ENCODE measurements at regions not wholly inside any gene's neighbourhood (a gene's known extent, or its start where the extent isn't known, plus 50 kb on each side); places are given as distances from the start of the nearest gene placed in this dataset.
"Not testable (repeated sequence)": the region's sequence is repeated elsewhere in the genome, so short reads cannot be mapped to it uniquely, and the experiment has no call there.

DNA sequence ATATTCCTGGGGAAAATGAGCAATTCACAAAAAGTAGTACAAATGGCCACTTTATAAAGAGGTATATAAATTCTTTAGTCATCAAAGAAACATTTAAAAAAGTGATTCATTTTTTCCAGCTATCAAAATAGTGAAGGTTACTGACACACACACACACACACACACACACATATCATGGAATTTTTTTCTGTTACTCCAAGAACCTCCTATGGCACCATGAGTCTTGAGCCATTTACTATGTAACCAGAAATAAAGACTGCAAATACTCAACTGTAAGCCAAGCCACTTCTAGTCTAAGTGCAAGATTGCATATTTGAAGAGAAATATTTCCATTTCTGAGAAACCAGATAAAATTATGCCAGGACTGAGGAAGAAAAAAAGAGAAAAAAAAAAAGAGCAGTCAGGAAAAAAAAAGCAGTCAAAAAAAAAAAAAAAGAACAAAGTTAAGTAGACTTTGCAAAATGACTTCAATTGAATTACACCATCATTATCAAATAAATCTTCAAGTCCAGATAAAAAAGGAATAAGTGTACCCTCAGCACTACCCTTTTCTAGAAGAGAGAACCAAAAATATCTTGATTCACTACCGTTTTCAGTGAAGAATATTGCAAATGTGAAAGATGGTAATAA is 275.7 kb downstream of the DAD1 start:
- DNase-seq (ENCODE audit: low read depth in 4 of 4, low spot score in 1 of 4): no peak

DNA sequence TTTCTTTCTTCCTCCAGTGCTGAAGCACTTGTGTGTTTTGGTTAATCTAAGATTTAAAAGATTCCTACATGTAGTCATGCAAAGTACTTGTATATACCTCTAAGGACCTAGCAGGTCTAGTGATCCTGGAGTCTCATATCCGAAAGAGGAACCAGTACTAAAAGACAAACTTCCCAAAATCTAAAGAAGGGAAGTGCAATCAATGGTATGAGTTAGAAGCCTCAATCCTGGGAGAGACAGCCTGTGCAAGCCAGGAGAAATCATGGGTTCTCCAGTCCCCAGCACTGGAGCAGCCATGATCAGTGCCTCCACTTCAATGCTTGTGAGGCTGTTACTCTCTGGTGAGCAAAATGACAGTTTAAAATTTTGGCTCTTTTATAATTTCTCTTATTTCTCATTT is 277.4 kb downstream of the DAD1 start:
- no peak for DNase-seq (ENCODE audit: low read depth in 4 of 4, low spot score in 1 of 4)

DNA sequence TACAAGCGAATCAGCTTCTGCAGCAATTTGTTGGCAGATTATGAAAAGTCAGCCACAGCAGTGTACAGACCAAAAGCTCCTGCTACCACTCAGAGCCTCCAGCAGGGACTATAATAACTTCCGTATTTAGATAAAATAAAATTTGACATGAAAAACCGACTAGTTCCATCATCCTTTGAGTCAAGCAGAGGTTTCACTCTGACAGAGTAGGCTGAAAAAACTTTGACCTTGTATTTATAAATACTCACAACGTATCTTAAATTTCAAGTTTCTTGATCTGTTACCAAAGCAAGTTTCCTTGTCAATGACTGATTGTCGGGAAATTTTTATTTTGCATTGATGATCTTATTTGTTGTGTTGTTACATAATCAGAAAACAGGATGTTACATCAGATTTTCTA is 283.4 kb downstream of the DAD1 start:
- DNase-seq (ENCODE audit: low read depth in 4 of 4, low spot score in 1 of 4): no peak

DNA sequence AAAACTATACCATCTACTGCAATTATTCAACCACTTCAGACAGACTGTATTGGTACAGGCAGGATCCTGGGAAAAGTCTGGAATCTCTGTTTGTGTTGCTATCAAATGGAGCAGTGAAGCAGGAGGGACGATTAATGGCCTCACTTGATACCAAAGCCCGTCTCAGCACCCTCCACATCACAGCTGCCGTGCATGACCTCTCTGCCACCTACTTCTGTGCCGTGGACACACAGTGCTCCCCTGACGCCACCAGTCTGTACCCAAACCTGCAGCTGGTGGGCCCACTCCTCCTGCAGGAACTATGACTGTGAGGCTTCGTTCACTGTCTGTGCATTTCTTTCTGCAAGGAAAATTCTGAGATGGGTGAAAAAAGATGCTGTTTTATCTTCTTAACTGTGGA is 284.7 kb downstream of the DAD1 start:
- no peak for DNase-seq (ENCODE audit: low read depth in 4 of 4, low spot score in 1 of 4)

DNA sequence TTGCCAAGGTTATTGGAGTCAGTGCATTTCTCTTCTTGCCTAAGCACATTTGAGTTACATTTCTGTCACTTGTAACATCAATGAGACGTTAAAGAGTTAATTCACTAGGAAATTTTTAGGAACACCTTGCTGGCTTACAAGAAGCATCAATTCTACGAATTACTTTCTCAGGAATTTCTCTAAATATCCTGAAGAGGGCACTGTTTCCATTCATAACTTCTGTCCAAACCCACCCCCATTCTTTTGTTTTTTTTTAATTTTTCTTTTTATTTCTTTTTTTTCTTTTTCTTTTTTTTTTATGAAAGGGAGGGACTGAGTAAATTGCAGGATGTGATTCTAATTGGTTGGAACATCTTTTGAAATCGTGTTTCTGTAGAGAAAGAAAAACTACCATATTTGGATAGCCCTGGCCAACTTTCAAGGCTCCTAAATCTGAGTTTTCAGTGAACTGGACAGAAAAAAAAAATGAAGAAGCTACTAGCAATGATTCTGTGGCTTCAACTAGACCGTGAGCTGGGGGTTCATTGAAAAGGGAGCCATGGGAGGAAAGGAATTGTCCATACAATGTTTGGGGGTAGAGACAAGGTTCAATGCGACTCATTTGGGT is 285.3 kb downstream of the DAD1 start:
- DNase-seq (ENCODE audit: low read depth in 4 of 4, low spot score in 1 of 4): no peak

DNA sequence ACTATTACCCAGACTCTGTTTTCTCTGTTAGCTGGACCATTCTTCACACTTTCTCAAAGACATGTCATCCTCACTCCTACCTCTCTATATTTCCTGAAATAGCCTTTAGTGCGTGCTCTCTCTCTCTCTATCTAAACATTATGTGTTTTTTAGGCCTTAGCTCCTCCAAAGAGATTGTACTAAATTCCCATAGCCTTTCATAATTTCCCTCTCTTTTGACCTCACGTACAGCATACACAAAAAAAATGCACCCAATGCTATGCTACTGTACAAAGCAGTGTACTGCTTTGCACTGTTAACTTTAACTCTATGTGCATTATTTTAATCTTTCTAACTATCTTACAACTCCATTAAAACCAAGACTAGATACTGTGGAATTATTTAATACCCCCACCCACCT is 288.4 kb downstream of the DAD1 start:
- no peak for DNase-seq (ENCODE audit: low read depth in 4 of 4, low spot score in 1 of 4)

DNA sequence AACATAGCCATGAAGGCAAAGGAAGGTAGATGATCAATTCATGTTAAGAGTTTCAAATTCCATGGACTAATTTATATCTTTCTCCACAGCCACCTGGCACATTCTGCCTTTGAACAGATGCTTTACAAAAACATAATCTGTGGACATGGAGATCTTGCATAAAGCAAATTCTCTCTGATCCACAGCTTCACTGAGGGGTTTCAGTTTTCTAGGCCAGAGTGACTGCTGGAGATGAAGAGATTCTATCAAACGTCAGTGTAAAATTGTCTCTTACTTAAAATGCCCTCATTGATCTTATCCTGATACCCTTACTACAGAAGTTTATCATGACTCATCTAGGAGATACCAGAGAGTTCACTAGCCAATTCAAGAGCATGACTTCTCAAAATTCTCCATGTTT is 291.6 kb downstream of the DAD1 start:
- no peak for DNase-seq (ENCODE audit: low read depth in 4 of 4, low spot score in 1 of 4)

DNA sequence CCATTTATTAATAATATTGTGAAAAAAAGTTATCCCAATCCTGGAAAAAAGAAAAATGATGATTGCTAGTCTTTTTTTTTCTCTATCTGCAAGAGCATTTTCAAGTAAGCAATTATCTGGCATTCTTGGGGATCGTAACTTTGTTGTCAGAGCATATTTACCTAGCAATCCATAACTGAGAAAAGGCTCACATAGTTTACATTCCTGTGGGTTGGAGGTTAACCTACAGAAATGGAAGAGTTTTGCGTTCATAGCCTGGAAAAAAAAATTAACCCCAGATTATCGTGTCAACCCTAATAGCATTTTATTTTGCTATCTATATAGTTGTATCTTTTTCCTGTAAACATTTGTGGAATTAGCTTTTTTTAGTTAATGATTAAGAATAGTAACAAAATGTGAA is 292.3 kb downstream of the DAD1 start:
- no peak for DNase-seq (ENCODE audit: low read depth in 4 of 4, low spot score in 1 of 4)

DNA sequence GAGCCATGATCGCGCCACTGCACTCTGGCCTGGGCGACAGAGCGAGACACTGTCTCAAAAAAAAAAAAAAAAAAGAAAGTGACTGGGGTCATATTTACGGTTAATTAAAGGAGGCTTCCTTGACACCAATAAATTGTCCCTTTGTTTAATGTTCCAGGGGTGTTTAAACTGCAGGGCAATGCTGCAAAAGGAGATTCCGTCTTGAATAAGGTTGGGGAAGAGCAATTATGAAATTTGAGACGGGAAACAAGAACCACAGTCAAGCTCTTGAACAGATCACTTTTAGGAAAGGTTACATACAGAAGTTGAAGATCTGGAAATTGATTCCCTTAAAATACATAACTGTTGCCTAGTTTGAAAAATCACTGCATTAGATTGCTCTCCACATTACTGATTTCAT is 292.9 kb downstream of the DAD1 start:
- DNase-seq (ENCODE audit: low read depth in 4 of 4, low spot score in 1 of 4): no peak

DNA sequence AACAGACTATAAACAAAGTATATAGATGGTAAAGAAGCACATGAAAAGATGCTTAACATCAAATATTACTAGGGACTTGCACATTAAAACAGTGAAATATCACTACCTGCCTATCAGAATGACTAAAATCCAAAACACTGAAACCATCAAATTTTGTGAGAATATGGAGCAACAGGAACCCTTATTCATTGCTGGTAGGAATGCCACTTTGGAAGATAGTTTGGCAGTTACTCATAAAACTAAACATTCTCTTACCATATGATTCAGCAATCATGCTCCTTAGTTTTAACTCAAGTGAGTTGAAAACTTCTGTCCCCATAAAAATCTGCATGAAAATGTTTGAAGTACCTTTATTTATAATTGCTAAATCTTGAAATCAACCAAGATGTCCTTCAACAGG is 297.6 kb downstream of the DAD1 start:
- no peak for DNase-seq (ENCODE audit: low read depth in 4 of 4, low spot score in 1 of 4)

DNA sequence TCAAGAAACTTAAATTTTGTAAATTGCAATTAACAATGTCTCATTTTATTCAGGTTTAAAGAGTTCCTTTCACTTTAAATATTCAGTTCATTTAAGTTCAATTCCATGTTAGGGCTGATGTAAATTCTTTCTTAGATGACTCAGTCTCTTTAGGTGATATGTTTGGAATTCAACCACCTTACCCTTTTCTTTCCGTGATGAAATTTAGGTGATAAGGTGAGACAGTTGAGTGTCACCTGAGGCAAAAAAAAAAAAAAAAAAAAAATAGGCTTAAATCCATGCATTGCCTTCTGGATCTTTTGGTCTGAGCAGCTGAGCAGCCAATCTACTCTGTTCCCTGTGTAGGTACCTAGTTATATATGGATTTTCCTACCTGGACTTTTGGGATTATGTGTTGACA is 299.5 kb downstream of the DAD1 start:
- no peak for DNase-seq (ENCODE audit: low read depth in 4 of 4, low spot score in 1 of 4)

DNA sequence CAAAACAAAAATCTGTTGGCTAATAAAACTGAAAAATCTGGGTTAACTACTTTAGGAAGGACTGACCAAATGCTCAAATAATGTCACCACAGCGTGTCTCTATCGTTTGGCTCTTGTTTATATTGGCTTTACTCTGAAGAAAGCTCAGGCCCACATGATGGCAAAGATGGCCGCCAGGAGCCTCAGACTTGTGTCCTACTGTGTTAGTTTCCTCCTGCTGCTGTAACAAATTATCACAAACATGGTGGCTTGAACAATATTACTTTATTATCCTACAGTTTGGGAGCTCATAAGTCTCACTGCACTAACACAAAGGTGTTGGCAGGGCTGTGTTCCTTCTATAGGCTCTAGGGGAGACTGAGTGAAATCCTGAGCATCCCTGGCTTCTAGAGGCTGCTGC is 303.0 kb downstream of the DAD1 start:
- no peak for DNase-seq (ENCODE audit: low read depth in 4 of 4, low spot score in 1 of 4)

DNA sequence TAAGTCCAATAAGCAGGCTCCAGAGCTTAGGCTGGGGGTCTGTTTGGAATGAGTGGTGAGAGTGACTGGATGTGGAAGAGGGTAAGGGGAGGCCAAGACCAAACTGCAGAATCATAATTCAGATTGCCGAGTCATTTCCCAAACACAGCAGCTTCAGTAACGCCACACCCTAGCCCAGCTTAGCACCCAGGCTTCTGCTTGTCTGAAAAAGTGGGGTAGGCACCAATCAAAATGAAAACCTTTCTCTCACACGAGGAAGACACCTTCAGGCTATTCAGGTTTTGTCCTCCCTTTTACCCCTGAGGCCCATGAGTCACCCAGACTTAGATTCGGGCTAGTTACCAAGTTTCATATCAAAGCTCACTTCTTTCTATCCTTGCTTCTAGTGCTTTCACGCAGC is 306.1 kb downstream of the DAD1 start:
- DNase-seq (ENCODE audit: low read depth in 4 of 4, low spot score in 1 of 4): no peak

DNA sequence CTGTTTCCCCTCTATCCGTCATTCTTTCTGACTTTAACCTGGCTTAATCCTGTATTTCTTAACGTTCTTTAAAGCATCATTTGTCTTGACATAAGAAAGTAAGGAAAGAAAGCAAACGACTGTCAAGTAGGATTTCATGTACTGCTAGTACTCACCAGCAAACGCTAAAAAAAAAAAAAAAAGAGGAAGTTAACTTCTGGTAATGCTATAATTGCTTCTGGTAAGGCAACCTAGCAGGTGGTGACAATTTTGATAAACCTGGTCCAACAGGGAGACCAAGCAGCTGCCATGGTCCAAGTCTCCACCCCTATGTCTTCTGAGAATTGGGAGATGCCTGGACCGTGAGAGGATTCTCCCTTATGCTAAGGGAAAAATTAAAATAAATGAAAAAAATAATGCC is 306.6 kb downstream of the DAD1 start:
- DNase-seq (ENCODE audit: low read depth in 4 of 4, low spot score in 1 of 4): no peak

DNA sequence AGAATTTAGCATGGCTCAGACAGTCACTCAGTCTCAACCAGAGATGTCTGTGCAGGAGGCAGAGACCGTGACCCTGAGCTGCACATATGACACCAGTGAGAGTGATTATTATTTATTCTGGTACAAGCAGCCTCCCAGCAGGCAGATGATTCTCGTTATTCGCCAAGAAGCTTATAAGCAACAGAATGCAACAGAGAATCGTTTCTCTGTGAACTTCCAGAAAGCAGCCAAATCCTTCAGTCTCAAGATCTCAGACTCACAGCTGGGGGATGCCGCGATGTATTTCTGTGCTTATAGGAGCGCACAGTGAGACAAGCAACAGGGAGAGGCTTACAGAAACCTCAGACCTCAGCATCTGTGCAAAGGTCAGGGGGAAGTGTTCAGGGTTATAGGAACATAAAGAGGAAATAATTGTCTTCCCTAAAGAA is 307.6 kb downstream of the DAD1 start:
- not testable (repeated sequence) for DNase-seq (ENCODE audit: low read depth in 4 of 4, low spot score in 1 of 4)

DNA sequence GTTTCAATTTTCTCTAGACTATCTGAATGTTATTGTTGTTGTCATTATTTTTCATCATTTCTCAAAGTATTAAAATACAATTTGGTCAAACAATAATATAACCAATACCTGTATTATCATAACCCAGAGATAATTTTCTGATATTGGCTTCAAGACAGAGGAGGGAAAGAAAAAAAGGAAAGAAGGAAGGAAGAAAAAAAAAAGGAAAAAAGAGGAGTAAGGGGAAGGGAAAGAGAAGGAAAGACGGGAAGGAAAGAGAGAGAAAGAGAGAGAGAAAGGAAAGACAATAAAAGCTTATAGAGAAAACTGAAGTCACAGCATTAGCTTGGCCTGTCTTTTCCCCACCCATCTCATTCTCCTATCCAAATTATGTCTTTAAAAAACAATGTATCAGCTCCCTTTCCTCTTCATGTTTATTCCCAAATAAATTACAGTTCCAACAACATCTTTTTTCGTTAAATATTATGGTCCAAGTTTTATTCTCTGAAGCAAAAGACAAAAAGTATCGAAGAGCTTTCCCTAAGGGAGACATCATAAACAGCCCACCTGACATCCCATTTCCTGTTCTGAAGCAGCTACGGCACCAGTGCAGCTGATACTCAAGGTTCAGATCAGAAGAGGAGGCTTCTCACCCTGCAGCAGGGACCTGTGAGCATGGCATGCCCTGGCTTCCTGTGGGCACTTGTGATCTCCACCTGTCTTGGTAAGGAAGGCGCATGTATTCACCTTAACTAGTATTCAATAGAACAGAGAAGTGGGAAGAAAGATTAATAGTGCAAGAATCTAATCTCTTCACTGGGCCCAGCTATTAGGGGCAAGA is 308.3 kb downstream of the DAD1 start:
- DNase-seq (ENCODE audit: low read depth in 4 of 4, low spot score in 1 of 4): no peak

DNA sequence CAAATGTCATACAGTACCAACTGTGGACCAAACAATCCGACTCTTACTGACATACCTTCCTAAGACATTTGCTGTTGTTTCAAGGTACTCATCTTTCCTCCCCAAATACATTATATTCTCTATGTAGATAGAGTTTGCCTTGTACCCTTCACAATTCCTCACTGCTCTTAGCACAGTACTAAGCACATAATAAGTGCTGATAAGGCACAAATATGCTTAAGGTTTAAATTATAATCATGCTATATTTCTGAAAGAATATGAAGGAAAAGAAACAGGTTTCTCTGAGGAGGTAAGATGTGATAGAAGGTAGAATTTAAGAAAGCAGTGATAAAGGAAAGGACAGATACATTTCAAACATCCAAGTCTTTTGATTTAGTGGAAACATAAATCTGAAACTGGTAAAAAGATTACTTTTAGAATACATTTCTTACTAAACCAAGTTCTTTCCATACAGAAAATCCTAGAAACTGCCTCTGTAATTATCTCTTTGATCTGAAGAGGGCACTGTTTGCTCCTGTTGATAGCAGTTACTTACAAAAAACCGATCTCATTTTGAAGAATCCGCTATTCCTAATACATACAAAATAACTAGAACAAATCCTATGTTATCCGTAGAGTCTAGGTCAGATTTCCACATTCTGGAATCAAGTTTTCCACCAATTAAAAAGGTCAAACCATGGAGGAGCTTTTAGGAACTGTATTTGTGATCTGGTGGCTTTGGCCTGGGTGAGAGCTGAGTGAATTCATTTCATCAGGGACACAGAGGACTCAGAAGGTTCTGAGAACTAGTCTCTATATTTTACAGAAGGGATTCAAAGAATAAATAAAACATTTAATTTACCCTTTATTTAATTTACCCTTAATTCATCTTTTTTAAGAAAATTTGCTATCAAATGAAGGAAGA is 311.9 kb downstream of the DAD1 start:
- DNase-seq (ENCODE audit: low read depth in 4 of 4, low spot score in 1 of 4): no peak

DNA sequence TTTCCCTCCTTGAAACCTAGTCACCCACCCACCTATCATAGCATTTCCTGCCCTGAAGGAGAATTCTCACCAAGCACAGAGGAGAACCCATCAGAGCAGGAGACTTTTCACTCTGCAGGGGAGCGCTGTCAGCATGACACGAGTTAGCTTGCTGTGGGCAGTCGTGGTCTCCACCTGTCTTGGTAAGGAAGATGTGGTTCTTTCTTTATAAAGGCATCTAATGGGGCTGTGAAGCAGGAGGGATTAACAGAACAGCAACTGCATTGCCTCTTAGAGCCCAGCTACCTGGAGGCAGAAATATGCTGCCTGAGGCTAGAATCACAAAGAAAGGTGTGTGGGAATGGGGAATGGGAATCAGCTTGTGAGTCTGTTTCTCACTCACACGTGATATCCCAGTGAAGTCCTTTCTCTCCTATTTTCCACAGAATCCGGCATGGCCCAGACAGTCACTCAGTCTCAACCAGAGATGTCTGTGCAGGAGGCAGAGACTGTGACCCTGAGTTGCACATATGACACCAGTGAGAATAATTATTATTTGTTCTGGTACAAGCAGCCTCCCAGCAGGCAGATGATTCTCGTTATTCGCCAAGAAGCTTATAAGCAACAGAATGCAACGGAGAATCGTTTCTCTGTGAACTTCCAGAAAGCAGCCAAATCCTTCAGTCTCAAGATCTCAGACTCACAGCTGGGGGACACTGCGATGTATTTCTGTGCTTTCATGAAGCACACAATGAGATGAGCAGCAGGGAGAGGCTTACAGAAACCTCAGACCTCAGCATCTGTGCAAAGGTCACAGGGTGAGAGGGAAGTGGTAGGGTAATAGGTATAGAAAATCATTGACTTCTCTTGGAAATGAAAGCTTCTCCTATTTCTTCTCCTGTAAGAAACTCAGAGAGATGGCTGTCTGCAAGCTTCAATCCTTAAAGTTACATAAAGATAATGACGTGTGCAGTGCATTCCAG is 316.9 kb downstream of the DAD1 start:
- DNase-seq (ENCODE audit: low read depth in 4 of 4, low spot score in 1 of 4): no peak

DNA sequence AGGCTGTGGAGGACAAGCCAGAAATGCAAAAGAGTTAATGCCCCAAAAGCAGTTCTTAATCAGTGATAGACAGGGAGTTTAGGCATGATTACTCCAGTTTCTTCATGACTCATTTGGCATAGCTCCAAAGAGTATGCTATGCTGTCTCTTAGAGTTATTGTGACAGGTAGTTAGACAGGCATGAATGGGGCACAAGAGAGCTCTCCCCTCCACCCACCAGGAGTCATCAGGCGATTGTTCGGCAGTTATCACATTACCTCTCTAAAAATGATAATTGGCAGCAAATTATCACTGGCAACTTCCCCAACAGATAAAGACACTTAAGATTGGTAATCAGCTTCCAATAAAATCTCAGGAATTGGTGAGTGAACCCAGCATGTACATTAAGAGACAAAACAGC is 320.1 kb downstream of the DAD1 start:
- no peak for DNase-seq (ENCODE audit: low read depth in 4 of 4, low spot score in 1 of 4)

DNA sequence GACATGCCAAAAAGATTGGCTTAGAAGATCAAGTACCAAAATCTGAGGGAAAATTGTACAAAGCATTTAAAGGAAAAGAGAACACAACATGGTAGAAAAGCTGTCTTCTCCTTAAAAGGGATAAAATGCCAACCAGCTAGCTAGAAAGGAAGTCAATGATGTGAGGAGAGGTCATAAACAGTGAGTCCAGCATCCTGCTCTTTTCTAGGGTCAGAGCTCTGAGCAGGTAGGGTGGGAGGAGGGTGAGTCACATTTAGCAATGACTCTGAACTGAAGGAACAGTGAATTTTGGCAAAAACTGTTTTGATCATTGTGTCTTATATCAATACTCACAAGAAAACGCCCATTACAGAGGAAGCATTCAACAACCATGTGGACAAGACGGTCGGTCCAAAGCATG is 322.3 kb downstream of the DAD1 start:
- no peak for DNase-seq (ENCODE audit: low read depth in 4 of 4, low spot score in 1 of 4)

DNA sequence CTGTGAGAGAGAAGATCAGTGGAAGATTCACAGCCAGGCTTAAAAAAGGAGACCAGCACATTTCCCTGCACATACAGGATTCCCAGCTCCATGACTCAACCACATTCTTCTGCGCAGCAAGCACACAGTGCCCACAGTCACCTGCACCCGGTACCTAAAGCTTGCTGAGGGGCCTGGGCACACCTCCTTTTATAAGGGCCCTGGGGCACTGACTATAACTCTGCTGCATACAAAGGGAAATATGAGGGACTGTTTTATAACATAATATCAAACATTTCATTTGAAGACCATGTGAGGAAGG is 322.9 kb downstream of the DAD1 start:
- no peak for DNase-seq (ENCODE audit: low read depth in 4 of 4, low spot score in 1 of 4)
